ENCODE measurements at regions not wholly inside any gene's neighbourhood (a gene's known extent, or its start where the extent isn't known, plus 50 kb on each side); places are given as distances from the start of the nearest gene placed in this dataset.

DNA sequence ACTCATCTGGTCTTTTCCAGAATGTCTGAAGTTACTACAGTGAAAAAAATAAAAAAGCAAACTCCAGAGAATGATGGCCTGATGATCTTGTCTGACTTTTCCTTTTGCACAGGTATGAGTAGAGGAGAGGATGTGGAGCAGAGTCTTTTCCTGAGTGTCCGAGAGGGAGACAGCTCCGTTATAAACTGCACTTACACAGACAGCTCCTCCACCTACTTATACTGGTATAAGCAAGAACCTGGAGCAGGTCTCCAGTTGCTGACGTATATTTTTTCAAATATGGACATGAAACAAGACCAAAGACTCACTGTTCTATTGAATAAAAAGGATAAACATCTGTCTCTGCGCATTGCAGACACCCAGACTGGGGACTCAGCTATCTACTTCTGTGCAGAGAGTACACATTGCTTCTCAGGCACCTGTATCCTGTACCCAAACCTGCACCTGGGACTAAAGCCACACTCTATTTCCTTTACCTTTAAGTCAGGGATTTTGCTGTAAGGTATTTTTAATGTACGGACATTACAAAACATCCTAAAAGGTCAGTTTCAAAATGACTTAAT, 75.8 kb upstream of the OR4E1 start:
- intact Hi-C loops (cut with micrococcal nuclease): no loop called here
- Histone ChIP-seq H2AFZ (ENCODE audit: insufficient read depth, low read depth, low read length, poor library complexity, severe bottlenecking) (peak overlapping the region; percentile 57), H3K9ac (ENCODE audit: insufficient read depth, low read length, poor library complexity, severe bottlenecking) (no peak overlapping the region), H4K20me1 (ENCODE audit: insufficient read depth, low read length) (no peaks in the 10 kb centered on the region), H3K4me3 (replicated peaks in 1 of 3; ENCODE audit: low read depth in 2 of 3, low read length in 3 of 3) (no peak overlapping the region), H3K4me2 (replicated peaks; ENCODE audit: extremely low read depth, low read length, poor library complexity, severe bottlenecking) (peak overlapping the region; percentile 39), H3K27ac (ENCODE audit: low read depth in 1 of 2, low read length in 2 of 2) (no peak overlapping the region), H3K4me1 (ENCODE audit: control insufficient read depth in 1 of 2, insufficient read depth in 2 of 2, low read length in 2 of 2) (no peaks in the 10 kb centered on the region), H3K9me3 (replicated peaks in 1 of 2; ENCODE audit: control insufficient read depth in 1 of 2, insufficient read depth in 1 of 2, low read length in 2 of 2) (no peaks in the 10 kb centered on the region), H3K36me3 (replicated peaks in 1 of 2; ENCODE audit: control insufficient read depth in 1 of 2, insufficient read depth in 2 of 2, low read length in 2 of 2) (no peaks in the 10 kb centered on the region), H3K27me3 (ENCODE audit: control insufficient read depth in 2 of 2, insufficient read depth in 2 of 2, low read length in 2 of 2) (no peaks in the 10 kb centered on the region), H3K79me2 (ENCODE audit: insufficient read depth, low read length) (no peaks in the 10 kb centered on the region)
- no peaks in the 10 kb centered on the region for H3K36me3 Mint-ChIP-seq
- H3K27ac Mint-ChIP-seq: no peak overlapping the region
- no peak for DNase-seq
- no peaks in the 10 kb centered on the region for H3K9me3 Mint-ChIP-seq
- TF ChIP-seq, protein P1, sequence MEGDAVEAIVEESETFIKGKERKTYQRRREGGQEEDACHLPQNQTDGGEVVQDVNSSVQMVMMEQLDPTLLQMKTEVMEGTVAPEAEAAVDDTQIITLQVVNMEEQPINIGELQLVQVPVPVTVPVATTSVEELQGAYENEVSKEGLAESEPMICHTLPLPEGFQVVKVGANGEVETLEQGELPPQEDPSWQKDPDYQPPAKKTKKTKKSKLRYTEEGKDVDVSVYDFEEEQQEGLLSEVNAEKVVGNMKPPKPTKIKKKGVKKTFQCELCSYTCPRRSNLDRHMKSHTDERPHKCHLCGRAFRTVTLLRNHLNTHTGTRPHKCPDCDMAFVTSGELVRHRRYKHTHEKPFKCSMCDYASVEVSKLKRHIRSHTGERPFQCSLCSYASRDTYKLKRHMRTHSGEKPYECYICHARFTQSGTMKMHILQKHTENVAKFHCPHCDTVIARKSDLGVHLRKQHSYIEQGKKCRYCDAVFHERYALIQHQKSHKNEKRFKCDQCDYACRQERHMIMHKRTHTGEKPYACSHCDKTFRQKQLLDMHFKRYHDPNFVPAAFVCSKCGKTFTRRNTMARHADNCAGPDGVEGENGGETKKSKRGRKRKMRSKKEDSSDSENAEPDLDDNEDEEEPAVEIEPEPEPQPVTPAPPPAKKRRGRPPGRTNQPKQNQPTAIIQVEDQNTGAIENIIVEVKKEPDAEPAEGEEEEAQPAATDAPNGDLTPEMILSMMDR (IDR thresholded peaks at IDR 0.05): no peak
- 67% methylated on average over 1 of the region's 5 CpGs for WGBS (ENCODE audit: insufficient coverage)
- peaks cover 7% of the 10 kb centered on the region for H3K4me1 Mint-ChIP-seq
- peak overlapping the region in 1 of 2 donors; percentile 79 for H3K4me3 Mint-ChIP-seq
- peaks cover 0 to 4% (median under 1%) of the 10 kb centered on the region in 3 donors for H3K27me3 Mint-ChIP-seq (ENCODE audit: low read depth in 3 of 3)

DNA sequence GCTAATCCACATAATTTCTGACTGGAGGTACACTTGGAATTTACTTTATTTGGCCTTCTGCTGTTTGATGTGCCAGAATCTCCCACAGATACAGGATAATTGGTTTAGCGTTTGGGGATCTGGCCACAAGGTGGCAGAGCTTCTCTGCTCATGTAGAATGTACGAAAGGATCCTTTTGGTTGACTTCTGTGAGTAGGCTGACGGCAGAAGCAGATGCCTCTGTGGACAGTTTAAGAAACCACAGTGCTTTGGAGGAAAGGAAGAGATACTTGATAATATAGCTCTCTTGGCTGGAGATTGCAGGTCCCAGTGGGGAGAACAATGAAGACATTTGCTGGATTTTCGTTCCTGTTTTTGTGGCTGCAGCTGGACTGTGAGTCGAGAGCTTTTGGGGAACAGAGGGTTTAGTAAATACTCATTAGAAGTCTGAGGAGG, 75.3 kb upstream of the OR4E1 start:
- 2% methylated on average over 5 of the region's 5 CpGs for WGBS (ENCODE audit: insufficient coverage)
- peak overlapping the region; percentile 39 for H3K4me2 ChIP-seq (replicated peaks; ENCODE audit: extremely low read depth, low read length, poor library complexity, severe bottlenecking)
- no peaks in the 10 kb centered on the region for H3K36me3 Mint-ChIP-seq
- H3K9me3 Mint-ChIP-seq: no peaks in the 10 kb centered on the region
- peaks cover 0 to 4% (median 2%) of the 10 kb centered on the region in 3 donors for H3K27me3 Mint-ChIP-seq (ENCODE audit: low read depth in 3 of 3)
- H4K20me1 ChIP-seq (ENCODE audit: insufficient read depth, low read length): no peaks in the 10 kb centered on the region
- no peaks in the 10 kb centered on the region for H3K36me3 ChIP-seq (replicated peaks in 1 of 2; ENCODE audit: control insufficient read depth in 1 of 2, insufficient read depth in 2 of 2, low read length in 2 of 2)
- no peak overlapping the region for H3K4me3 ChIP-seq (replicated peaks in 1 of 3; ENCODE audit: low read depth in 2 of 3, low read length in 3 of 3)
- H2AFZ ChIP-seq (ENCODE audit: insufficient read depth, low read depth, low read length, poor library complexity, severe bottlenecking): peak overlapping the region; percentile 57
- intact Hi-C loops (cut with micrococcal nuclease): no loop called here
- peak overlapping the region in 1 of 2 donors; percentile 79 for H3K4me3 Mint-ChIP-seq
- H3K27ac ChIP-seq (ENCODE audit: low read depth in 1 of 2, low read length in 2 of 2): no peak overlapping the region
- H3K9me3 ChIP-seq (replicated peaks in 1 of 2; ENCODE audit: control insufficient read depth in 1 of 2, insufficient read depth in 1 of 2, low read length in 2 of 2): no peaks in the 10 kb centered on the region
- H3K4me1 ChIP-seq (ENCODE audit: control insufficient read depth in 1 of 2, insufficient read depth in 2 of 2, low read length in 2 of 2): no peaks in the 10 kb centered on the region
- DNase-seq: no peak
- H3K27ac Mint-ChIP-seq: no peak overlapping the region
- H3K9ac ChIP-seq (ENCODE audit: insufficient read depth, low read length, poor library complexity, severe bottlenecking): no peak overlapping the region
- no peaks in the 10 kb centered on the region for H3K27me3 ChIP-seq (ENCODE audit: control insufficient read depth in 2 of 2, insufficient read depth in 2 of 2, low read length in 2 of 2)
- TF ChIP-seq, protein P1 (IDR thresholded peaks at IDR 0.05): peak; percentile 65
- H3K4me1 Mint-ChIP-seq: peaks cover 7% of the 10 kb centered on the region
- H3K79me2 ChIP-seq (ENCODE audit: insufficient read depth, low read length): no peaks in the 10 kb centered on the region

All from CD14-positive monocyte (primary cell).